H1 (cell line): ENCODE measurements at regions not wholly inside any gene's neighbourhood (a gene's known extent, or its start where the extent isn't known, plus 50 kb on each side); places are given as distances from the start of the nearest gene placed in this dataset.

ENCODE experiments used
- CHD2 ChIP-seq: IDR thresholded peaks from 2 replicates; pipeline ENCODE4 v1.6.1; 2012; ENCODE audit warnings: low read length, improper control_type of control experiment
- EP300 ChIP-seq, 2 experiments: IDR thresholded peaks; 1 replicate in 1 of 2; 2 replicates in 1 of 2; pipeline ENCODE4 v1.6.1; 2011 to 2012; ENCODE audit warnings: low read depth in 2 of 2, low read length in 2 of 2, mild to moderate bottlenecking in 2 of 2, borderline replicate concordance in 1 of 2, inconsistent platforms in 1 of 2, moderate library complexity in 1 of 2
- EZH2 ChIP-seq: fragments of 200-600 bp; sonication (generic); IDR thresholded peaks from 2 replicates; pipeline ENCODE4 v1.7.1; 2012; ENCODE audit warnings: low read depth, mild to moderate bottlenecking, moderate library complexity, low read length, inconsistent platforms; ENCODE audit not compliant: severe bottlenecking
- HDAC2 ChIP-seq, 2 experiments: fragments of 300-600 bp in 1 of 2; sonication (generic) in 1 of 2; IDR thresholded peaks; 2 replicates each; pipeline ENCODE4 v1.6.1; 2011 to 2012; ENCODE audit warnings: low read depth in 2 of 2, low read length in 2 of 2, mild to moderate bottlenecking in 2 of 2, moderate library complexity in 2 of 2, borderline replicate concordance in 1 of 2, inconsistent platforms in 1 of 2
- KDM5A ChIP-seq: fragments of 200-600 bp; IDR thresholded peaks from 2 replicates; pipeline ENCODE4 v1.7.1; 2012; ENCODE audit warnings: mild to moderate bottlenecking, low read length, inconsistent platforms, mixed read lengths
- POLR2AphosphoS5 ChIP-seq: IDR thresholded peaks from 2 replicates; pipeline ENCODE4 v1.6.1; 2011; ENCODE audit warnings: low read depth, low read length
- SIX5 ChIP-seq: IDR thresholded peaks from 2 replicates; pipeline ENCODE4 v1.6.1; 2011; ENCODE audit warnings: mild to moderate bottlenecking, low read depth, low read length
- SP2 ChIP-seq: IDR thresholded peaks from 2 replicates; pipeline ENCODE4 v1.6.1; 2012; ENCODE audit warnings: mild to moderate bottlenecking, low read length, inconsistent platforms
- TAF7 ChIP-seq: optimal IDR thresholded peaks from 2 replicates; pipeline ENCODE3; 2011; ENCODE audit warnings: low read depth, mild to moderate bottlenecking, inconsistent platforms, low read length, moderate library complexity, borderline replicate concordance
- TEAD4 ChIP-seq: IDR thresholded peaks from 2 replicates; pipeline ENCODE4 v1.6.1; 2012; ENCODE audit warnings: low read depth, low read length, inconsistent platforms, mixed read lengths
- TF ChIP-seq, protein P1 (sequence below): fragments of 300-600 bp; sonication (generic); IDR thresholded peaks from 2 replicates; pipeline ENCODE4 v1.7.1; 2012; ENCODE audit warnings: low read length, moderate library complexity, mild to moderate bottlenecking, inconsistent platforms; ENCODE audit not compliant: insufficient replicate concordance

DNA sequence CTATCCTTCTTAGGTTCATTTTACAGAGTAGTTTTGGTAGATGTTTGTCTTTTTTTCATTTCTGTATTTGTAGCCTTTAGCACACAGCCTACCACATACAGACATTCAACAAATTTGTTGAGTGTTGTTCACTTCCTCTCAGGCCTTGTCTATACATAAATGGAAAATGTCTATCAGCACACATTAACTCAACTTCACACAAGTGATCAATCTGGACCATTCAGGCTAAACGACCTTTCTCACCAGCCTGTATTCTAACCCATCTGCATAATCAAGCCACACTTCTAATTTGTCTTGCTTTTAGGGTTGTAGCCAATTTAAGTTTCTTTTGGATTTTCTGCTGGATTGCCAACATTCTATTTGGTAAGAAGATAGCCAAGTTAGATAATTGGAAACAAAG, 59.9 kb upstream of the DARS1 start (continued):
- TF ChIP-seq, protein P1, sequence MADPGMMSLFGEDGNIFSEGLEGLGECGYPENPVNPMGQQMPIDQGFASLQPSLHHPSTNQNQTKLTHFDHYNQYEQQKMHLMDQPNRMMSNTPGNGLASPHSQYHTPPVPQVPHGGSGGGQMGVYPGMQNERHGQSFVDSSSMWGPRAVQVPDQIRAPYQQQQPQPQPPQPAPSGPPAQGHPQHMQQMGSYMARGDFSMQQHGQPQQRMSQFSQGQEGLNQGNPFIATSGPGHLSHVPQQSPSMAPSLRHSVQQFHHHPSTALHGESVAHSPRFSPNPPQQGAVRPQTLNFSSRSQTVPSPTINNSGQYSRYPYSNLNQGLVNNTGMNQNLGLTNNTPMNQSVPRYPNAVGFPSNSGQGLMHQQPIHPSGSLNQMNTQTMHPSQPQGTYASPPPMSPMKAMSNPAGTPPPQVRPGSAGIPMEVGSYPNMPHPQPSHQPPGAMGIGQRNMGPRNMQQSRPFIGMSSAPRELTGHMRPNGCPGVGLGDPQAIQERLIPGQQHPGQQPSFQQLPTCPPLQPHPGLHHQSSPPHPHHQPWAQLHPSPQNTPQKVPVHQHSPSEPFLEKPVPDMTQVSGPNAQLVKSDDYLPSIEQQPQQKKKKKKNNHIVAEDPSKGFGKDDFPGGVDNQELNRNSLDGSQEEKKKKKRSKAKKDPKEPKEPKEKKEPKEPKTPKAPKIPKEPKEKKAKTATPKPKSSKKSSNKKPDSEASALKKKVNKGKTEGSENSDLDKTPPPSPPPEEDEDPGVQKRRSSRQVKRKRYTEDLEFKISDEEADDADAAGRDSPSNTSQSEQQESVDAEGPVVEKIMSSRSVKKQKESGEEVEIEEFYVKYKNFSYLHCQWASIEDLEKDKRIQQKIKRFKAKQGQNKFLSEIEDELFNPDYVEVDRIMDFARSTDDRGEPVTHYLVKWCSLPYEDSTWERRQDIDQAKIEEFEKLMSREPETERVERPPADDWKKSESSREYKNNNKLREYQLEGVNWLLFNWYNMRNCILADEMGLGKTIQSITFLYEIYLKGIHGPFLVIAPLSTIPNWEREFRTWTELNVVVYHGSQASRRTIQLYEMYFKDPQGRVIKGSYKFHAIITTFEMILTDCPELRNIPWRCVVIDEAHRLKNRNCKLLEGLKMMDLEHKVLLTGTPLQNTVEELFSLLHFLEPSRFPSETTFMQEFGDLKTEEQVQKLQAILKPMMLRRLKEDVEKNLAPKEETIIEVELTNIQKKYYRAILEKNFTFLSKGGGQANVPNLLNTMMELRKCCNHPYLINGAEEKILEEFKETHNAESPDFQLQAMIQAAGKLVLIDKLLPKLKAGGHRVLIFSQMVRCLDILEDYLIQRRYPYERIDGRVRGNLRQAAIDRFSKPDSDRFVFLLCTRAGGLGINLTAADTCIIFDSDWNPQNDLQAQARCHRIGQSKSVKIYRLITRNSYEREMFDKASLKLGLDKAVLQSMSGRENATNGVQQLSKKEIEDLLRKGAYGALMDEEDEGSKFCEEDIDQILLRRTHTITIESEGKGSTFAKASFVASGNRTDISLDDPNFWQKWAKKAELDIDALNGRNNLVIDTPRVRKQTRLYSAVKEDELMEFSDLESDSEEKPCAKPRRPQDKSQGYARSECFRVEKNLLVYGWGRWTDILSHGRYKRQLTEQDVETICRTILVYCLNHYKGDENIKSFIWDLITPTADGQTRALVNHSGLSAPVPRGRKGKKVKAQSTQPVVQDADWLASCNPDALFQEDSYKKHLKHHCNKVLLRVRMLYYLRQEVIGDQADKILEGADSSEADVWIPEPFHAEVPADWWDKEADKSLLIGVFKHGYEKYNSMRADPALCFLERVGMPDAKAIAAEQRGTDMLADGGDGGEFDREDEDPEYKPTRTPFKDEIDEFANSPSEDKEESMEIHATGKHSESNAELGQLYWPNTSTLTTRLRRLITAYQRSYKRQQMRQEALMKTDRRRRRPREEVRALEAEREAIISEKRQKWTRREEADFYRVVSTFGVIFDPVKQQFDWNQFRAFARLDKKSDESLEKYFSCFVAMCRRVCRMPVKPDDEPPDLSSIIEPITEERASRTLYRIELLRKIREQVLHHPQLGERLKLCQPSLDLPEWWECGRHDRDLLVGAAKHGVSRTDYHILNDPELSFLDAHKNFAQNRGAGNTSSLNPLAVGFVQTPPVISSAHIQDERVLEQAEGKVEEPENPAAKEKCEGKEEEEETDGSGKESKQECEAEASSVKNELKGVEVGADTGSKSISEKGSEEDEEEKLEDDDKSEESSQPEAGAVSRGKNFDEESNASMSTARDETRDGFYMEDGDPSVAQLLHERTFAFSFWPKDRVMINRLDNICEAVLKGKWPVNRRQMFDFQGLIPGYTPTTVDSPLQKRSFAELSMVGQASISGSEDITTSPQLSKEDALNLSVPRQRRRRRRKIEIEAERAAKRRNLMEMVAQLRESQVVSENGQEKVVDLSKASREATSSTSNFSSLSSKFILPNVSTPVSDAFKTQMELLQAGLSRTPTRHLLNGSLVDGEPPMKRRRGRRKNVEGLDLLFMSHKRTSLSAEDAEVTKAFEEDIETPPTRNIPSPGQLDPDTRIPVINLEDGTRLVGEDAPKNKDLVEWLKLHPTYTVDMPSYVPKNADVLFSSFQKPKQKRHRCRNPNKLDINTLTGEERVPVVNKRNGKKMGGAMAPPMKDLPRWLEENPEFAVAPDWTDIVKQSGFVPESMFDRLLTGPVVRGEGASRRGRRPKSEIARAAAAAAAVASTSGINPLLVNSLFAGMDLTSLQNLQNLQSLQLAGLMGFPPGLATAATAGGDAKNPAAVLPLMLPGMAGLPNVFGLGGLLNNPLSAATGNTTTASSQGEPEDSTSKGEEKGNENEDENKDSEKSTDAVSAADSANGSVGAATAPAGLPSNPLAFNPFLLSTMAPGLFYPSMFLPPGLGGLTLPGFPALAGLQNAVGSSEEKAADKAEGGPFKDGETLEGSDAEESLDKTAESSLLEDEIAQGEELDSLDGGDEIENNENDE, result no peak
- TF ChIP-seq SIX5 (no peak), HDAC2 (IDR thresholded peaks at IDR 0.05; ENCODE audit: borderline replicate concordance in 1 of 2, low read depth in 2 of 2, low read length in 2 of 2) (no peak), TEAD4 (no peak), EP300 (IDR thresholded peaks at IDR 0.05; ENCODE audit: borderline replicate concordance in 1 of 2, low read depth in 2 of 2, low read length in 2 of 2) (no peak), TAF7 (no peak), CHD2 (no peak), EZH2 (no peak), SP2 (no peak), KDM5A (no peak), POLR2AphosphoS5 (no peak)
